Right lobe of liver (tissue), 6 donors: ENCODE measurements at regions not wholly inside any gene's neighbourhood (a gene's known extent, or its start where the extent isn't known, plus 50 kb on each side); places are given as distances from the start of the nearest gene placed in this dataset.

Experiments
- ATAC-seq, 4 donors: fragments of 200-7000 bp; cut with Tn5 transposase; one replicate each; pipeline ENCODE4 v1.9.1; 2020; ENCODE audit warnings: mild to moderate bottlenecking in 4 of 4, moderate library complexity in 4 of 4
- DNase-seq, 3 donors: peaks; one replicate each; pipeline ENCODE4 v3.0.0-alpha.2; 2020
- H3K27ac ChIP-seq, 3 donors: fragments of 200-600 bp; one replicate each; pipeline ENCODE4 v1.8.0; 2022
- H3K27me3 ChIP-seq, 2 donors: fragments of 200-600 bp; one replicate each; pipeline ENCODE4 v1.8.0; 2022
- H3K36me3 ChIP-seq, 4 donors: fragments of 200-600 bp; sonication (generic) in 1 of 4; one replicate each; pipeline versions ENCODE4 v1.5.1 to v1.8.0; 2017 to 2022; ENCODE audit warnings: control low read depth in 1 of 4
- H3K4me1 ChIP-seq, 4 donors: fragments of 200-600 bp; sonication (generic) in 1 of 4; one replicate each; pipeline versions ENCODE4 v1.5.1 to v1.8.0; 2017 to 2022; ENCODE audit warnings: control low read depth in 1 of 4
- H3K4me3 ChIP-seq, 3 donors: fragments of 200-600 bp; one replicate each; pipeline ENCODE4 v1.8.0; 2022
- H3K9me3 ChIP-seq, 4 donors: fragments of 200-600 bp; sonication (generic) in 1 of 4; one replicate each; pipeline versions ENCODE4 v1.5.1 to v1.8.0; 2017 to 2022; ENCODE audit warnings: control low read depth in 1 of 4
- CTCF ChIP-seq, 4 donors: fragments of 200-600 bp in 3 of 4; fragments of 450-650 bp in 1 of 4; IDR thresholded peaks; one replicate each; pipeline versions ENCODE4 v1.5.1 to v1.8.0; 2016 to 2022; ENCODE audit warnings: antibody characterized with exemption in 4 of 4, mild to moderate bottlenecking in 2 of 4
- POLR2A ChIP-seq: fragments of 450-650 bp; IDR thresholded peaks from one replicate; pipeline ENCODE4 v1.6.1; 2017; ENCODE audit warnings: antibody characterized with exemption, mild to moderate bottlenecking
- WGBS: methylation state at CpG from one replicate; pipeline ENCODE4 v1.1.6; 2018; ENCODE audit warnings: low coverage, low lambda C conversion rate; ENCODE audit not compliant: insufficient coverage; ENCODE audit errors: missing lambda C conversion rate; 5-methylcytosine and 5-hydroxymethylcytosine counted together
- intact Hi-C, 2 donors: fragments of 100-400 bp; cut with DNase I; formaldehyde crosslinking; loops; one replicate each; pipeline versions ENCODE4 v1.11.2 to v1.14.1; 2022
- donor health status: DM: no; HTN: yes; CAD: no.
- donor health status: DM: no; HTN: no; CAD: no.
- donor health status: DM: no; HTN: no; CAD: no.
- donor health status: DM: no; HTN: yes; CAD: no.
- donor health status: DM: no; HTN: yes; CAD: no.

GRCh38 chr3:106593381-106593780 lies 724.6 kb upstream of the CBLB start:
- no peak for ATAC-seq

DNA sequence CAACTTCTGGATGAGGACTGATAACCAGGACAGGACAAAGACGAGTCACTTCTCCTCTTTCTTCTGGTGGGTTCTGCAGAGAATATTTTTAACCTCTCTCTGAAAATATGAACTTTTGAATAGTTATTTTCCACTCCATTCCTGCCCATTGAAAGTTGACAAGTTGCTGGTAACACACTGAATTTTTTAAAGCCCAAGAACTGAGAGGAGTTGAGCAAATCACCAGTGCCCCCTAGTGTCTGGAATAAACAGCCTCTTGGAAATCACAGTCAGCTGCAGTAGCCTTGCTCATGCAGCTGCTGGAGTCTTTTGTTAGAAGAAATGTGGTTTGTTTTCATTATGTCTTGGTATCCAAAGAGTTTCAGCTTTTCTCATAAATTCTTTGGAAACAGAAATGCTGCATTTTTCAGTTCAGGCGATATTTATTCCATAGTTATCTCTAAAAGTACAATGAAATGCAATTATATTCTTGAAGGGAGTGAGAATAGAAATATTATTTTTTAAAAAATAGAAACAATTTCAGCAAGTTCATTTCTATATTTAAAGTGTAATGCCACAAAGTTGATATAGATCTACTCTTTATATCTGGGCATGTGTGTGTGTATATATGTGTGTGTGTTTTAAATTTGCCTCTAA lies 741.0 kb upstream of the CBLB start:
- H3K4me3 ChIP-seq: no peak overlapping the region
- WGBS: 3% methylated on average over 2 of the region's 2 CpGs
- no peaks in the 10 kb centered on the region for H3K4me1 ChIP-seq
- H3K9me3 ChIP-seq: no peaks in the 10 kb centered on the region
- intact Hi-C loops: no loop called here
- H3K27me3 ChIP-seq: no peaks in the 10 kb centered on the region
- no peak for DNase-seq
- TF ChIP-seq POLR2A: no peak
- TF ChIP-seq CTCF (IDR thresholded peaks at IDR 0.05): peak; percentile 77 to 89 (median 87)
- no peak overlapping the region for H3K27ac ChIP-seq
- no peaks in the 10 kb centered on the region for H3K36me3 ChIP-seq
- ATAC-seq: peak; percentile 84 to 95 (median 89)

More at GRCh38 chr3:106593381-106593780, 724.6 kb upstream of the CBLB start:
- Histone ChIP-seq H3K36me3 (no peaks in the 10 kb centered on the region), H3K9me3 (no peaks in the 10 kb centered on the region), H3K4me3 (no peak overlapping the region), H3K4me1 (no peaks in the 10 kb centered on the region), H3K27ac (no peak overlapping the region), H3K27me3 (no peaks in the 10 kb centered on the region)
- TF ChIP-seq CTCF (IDR thresholded peaks at IDR 0.05) (no peak), POLR2A (no peak)
- no peak for DNase-seq
- 62% methylated on average over 2 of the region's 2 CpGs for WGBS
- intact Hi-C loops: no loop called here

GRCh38 chr3:106610362-106610959 lies 741.6 kb upstream of the CBLB start:
- DNase-seq (no peak), ATAC-seq (no peak)
- intact Hi-C loops: no loop called here
- TF ChIP-seq CTCF (IDR thresholded peaks at IDR 0.05) (no peak), POLR2A (no peak)
- Histone ChIP-seq H3K4me1 (no peaks in the 10 kb centered on the region), H3K27ac (no peak overlapping the region), H3K36me3 (no peaks in the 10 kb centered on the region), H3K4me3 (no peak overlapping the region), H3K27me3 (no peaks in the 10 kb centered on the region), H3K9me3 (no peaks in the 10 kb centered on the region)
- WGBS: 41% methylated on average over 2 of the region's 2 CpGs

GRCh38 chr3:106611116-106611515 lies 742.3 kb upstream of the CBLB start:
- ATAC-seq: no peak
- no peak overlapping the region for H3K4me3 ChIP-seq
- H3K9me3 ChIP-seq: no peaks in the 10 kb centered on the region
- intact Hi-C loops: no loop called here
- TF ChIP-seq CTCF (IDR thresholded peaks at IDR 0.05) (no peak), POLR2A (no peak)
- no peaks in the 10 kb centered on the region for H3K27me3 ChIP-seq
- no peak overlapping the region for H3K27ac ChIP-seq
- no peak for DNase-seq
- no peaks in the 10 kb centered on the region for H3K4me1 ChIP-seq
- no peaks in the 10 kb centered on the region for H3K36me3 ChIP-seq
- 61% methylated on average over 1 of the region's 1 CpG for WGBS
